NCI-H1105 (cell line): ENCODE measurements at regions not wholly inside any gene's neighbourhood (a gene's known extent, or its start where the extent isn't known, plus 50 kb on each side); places are given as distances from the start of the nearest gene placed in this dataset.

ENCODE experiments used
- DNase-seq: peaks from one replicate; lab custom pipeline; 2025; lab: John Stamatoyannopoulos, UW

DNA sequence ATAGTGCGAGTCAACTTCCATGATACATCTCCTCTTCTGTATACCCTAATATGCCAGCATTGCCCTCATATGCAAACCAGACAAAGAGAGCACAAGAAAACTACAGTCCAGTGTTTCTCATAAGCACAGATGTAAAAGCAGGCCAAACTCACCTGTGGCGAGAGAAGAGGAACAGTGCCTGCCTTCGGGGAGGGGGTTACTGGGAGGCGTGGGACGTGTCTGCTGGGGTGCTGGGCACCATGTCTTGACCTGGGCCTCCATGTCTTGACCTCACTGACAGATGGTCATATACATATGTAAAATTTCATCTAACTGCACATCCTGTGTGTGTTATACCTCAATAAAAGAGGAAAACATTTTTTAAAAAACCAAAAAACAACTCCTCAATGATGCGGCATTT is 159.3 kb upstream of the PPP1R26 start:
- DNase-seq: no peak

- no peak for DNase-seq
Measured at GRCh38 chr9:135320943-135321342, 158.6 kb upstream of the PPP1R26 start.

GRCh38 chr9:135321580-135321979 is 158.0 kb upstream of the PPP1R26 start:
- no peak for DNase-seq

- no peak for DNase-seq
Measured at GRCh38 chr9:135324329-135324728, 155.3 kb upstream of the PPP1R26 start.

GRCh38 chr9:135326141-135326540 is 153.4 kb upstream of the PPP1R26 start:
- DNase-seq: no peak

- no peak for DNase-seq
Measured at GRCh38 chr9:135326633-135327152, 152.9 kb upstream of the PPP1R26 start.

GRCh38 chr9:135328485-135329417 is 150.8 kb upstream of the PPP1R26 start:
- no peak for DNase-seq

DNA sequence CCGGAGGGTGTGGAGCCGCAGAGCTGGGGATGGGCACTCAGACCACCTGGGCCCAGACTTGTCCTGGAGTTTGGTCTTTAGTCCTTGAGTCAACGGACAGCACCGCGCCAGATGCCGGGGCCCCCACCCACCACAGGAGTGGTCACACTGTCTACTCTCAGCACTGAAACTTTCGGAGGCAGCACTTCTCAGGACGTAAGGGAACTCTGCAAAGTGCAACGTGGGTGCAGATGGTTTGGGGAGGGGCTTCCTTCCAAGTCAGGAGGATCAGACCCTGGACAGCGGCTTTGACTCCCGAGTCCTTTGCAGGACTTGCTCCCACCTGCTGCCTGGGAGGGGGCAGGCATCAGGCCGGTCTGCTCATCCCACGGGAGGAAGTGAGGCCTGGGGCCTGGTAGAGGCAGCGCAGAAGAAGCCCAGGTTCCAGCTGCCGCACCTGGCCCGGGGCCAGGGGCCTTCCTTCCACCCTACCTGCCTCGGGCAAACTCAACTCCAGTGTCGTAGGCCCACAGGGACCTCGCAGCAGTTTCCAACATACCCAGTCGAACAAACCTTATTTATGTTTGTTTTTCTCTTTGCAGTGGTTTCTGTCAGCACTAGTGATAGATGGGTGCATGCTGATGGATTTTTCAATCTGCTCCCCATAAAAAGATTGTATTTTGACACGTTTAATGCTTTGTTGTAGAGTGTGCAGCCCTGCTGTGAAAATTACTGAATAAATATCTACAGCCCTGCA is 149.8 kb upstream of the PPP1R26 start:
- peak; percentile 65 for DNase-seq

GRCh38 chr9:135330307-135330631 is 149.3 kb upstream of the PPP1R26 start:
- DNase-seq: no peak

DNA sequence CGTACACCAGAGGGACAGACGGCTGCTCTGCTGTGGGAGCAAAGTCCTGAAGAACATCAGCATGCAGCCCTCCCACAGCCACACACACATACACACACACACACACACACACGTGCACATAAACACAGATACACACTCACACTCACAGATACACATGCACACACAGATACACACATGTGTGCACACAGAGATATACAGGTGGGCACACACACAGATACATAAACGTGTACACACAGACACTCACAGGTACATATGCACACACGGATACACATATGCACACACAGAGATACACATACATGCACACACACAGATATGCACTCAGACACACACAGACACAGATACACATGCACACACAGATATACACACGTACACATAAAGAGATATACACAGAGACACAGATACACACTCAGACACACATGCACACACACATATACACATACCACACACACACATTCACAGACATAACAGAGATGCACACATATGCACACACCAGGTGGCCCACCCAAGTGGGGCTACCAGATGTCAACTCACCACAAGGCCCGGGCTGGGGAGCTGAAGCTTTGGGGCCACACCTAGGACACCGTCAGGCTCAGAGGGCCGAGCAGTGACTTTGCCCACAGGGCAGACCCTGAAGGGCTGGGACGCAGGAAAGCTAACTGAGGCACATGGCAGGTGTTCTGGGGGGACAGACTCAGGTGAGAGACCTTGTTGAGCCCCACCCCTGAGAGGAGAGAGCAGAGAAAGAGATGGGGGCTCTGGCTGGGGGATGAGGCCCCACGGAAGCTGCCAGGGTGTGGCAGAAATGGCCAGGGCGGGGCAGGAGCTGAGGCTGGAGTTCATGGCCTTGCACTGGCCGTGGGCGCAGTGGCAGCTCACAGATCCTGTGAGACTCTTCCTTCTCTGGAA is 148.6 kb upstream of the PPP1R26 start:
- DNase-seq: no peak

DNA sequence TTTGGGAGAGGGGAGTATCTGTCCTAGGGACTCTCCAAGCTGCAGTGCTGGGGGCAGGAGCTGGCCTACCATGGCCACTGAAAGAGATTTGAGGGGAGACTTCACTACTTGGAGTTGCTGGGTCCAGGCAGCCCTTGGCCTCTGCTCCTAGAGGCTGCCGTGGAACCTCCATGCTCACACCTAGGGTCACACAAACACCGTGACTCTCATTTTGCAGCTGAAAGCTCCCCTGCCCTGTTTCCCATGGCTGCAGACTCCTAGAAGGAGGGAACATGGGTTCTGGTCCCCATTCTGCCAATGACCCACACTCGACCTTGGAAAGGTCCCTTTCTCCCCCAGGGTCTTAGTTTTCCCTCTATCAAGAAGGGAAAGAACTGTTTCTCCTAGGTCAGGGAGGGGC is 147.1 kb upstream of the PPP1R26 start:
- DNase-seq: no peak

GRCh38 chr9:135332979-135333748 is 146.4 kb upstream of the PPP1R26 start:
- DNase-seq: no peak

- no peak for DNase-seq
Measured at GRCh38 chr9:135334953-135335460, 144.6 kb upstream of the PPP1R26 start.

DNA sequence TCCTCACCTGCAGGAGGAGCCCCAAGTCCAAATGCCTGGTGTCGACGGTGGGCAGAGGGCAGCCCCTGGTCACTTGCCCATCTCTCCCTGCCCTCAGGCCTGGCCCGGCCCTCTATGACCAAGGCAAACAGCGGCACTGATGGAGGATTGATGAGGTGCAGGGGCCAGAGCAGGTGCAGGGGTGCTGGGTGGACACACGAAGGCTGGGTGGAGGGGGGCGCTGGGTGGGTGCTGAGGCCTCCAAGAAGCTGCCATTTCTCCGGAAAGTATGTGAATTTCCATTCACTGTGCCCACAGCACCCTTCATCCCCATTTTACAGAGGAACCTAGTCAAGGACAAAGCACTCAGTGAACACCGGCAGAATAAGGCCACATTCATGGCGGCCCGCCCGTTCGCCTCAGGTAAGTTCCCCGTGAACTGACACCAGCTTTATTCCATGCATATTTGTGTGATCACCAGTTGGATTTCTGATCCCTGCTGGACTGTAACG is 143.8 kb upstream of the PPP1R26 start:
- DNase-seq: no peak

DNA sequence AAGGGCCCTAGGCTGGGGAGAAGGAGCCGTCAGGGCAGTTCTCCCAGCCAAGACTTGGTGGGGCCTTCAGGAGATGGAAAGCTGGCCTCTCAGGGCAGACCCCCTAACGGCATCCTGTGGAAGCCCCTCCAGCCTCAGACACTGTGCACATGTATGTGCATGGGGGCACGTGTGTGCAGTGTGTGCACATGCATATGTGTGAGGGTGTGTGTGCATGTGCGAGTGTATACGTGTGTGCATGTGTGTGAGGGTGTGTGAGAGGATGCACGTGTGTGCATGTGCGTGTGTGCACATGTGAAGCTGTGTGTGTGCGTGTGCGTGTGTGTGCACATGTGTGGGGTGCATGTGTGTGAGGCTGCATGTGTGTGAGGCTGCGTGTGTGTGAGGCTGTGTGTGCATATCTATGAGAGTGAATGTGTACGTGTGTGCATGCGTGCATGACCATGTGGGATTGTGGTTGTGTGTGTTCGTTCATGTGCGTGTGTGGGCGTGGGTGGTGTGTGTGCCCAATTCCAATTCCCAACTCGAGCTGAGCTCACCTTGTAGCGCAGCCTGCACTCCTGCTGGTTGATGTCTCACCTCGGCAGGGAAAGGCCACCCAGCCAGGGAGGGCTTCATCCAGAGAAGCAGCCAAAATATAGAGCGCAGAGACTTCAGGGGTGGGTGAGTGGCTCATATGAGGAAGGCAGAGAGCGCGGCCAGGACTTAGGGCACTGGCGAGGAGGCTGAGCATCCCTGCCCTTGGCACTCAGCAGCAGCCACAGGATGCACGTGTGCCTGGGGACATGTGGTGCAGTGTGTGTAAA is 142.7 kb upstream of the PPP1R26 start:
- DNase-seq: no peak

DNA sequence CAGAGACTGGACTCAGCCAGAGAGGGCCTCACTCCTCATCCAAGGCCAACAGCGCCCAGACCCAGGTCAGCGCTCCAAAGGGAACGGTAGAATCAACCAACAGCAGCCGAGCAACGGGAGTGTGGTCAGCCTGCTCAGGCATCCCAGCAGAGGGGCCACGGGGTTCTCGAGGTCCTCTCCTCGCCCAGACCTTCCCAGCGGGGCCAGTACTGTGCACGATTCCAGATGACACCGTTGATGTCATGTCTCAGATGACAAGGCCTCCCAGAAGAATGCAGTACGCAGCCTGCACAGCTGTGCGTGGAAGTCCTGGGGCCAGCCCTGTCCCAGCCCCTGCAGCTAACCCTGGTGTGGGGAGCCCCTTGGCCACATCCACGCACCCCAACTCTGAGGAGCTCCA is 141.0 kb upstream of the PPP1R26 start:
- no peak for DNase-seq

DNA sequence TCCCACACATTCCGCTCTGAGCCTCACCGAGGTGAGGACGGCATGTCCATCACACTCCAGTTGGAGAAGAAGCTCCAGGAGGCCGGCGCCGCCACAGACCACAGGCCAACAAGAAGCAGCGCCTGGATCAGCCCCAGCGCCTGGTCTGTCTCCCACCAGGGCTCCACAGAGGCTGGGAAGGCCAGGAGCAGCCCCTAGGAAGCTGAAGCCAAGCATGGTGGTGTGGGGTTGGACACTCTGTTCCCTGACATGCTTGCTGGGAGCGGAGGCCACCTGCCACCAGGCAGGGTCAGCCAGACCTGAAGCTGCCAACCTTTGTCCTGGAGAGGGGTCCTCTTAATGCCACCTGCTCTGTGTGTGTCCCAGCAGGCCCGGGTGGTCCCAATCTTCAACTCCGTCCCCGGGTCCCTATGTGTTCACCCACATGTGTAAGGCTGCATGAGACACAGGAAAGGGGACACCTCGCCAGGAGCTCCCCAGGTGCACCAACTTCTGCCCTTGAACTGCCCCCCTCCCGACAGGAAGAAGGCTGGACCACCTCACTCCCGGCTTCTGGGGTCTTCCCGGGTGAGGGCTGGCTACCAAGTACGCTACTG is 140.1 kb upstream of the PPP1R26 start:
- DNase-seq: no peak

DNA sequence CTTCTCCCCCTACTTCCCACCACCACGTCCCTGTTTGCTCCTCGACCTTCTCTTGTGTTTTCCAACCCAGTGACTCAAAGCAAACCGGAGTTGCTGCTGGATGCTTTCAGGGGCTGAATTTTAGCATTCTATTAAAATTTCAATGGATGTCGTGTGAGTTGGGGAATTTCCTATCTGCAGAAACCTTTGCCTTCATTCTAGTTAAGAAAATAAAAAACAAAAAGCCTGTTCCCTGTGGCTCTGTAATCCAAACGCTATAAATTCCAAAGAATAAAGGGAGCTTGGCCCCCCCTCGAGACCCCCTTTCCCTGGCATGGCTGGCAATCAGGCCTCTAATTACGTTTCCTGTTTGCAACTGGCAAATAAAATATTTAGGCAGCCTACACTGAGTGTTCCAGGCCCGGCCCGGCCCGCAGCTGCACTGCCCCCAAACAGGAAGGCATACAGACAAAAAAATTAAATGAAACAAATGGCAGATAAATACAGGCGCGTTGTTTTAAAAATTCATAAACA is 139.4 kb upstream of the PPP1R26 start:
- no peak for DNase-seq

- no peak for DNase-seq
Measured at GRCh38 chr9:135340726-135341475, 138.7 kb upstream of the PPP1R26 start.
